ENCODE measurements at regions not wholly inside any gene's neighbourhood (a gene's known extent, or its start where the extent isn't known, plus 50 kb on each side); places are given as distances from the start of the nearest gene placed in this dataset.

DNA sequence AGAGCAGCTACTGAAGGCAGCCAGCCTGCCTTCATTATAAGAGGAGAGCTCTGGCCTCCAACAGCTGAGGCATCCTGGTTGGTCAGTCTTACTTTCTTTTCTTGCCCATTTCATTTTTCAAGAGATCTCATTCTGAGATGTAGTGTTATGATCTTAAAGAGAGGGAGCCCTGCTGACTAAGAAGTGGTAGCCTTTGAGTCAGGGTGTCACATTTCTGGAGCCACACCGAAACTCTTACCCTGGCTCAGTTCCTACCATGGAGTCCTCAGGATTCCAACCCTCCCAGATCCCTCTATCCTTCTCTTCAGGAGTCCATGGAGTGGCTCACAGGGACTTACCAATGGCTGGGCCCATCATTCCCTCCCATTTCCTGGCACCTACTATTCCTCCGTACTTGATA is 386.1 kb upstream of the LARGE1 start:
- FAIRE-seq (no peak), DNase-seq (ENCODE audit: insufficient read length, low spot score) (no peak)
- TF ChIP-seq PAX5 (IDR thresholded peaks at IDR 0.05; ENCODE audit: insufficient read depth, low read length, severe bottlenecking) = no peak

DNA sequence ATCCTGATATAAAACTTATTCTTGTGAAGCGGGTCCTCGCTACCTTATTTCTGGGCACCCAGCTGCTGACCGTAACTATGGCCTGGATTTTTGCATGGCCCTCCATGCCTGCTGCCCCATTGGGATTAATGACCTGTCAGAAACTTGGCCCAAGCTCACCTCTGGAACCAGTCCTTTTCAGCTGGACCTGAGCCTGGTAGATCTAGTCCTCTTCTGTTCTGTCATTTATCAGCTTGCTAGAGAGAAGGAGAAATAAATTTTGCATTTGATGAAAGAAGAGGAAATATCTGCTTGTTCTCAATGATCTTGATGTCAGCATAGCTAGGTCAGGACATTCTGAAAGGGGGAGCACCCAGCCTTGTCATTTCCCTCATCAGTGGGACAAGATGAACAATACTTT is 387.8 kb upstream of the LARGE1 start:
- TF ChIP-seq SPI1 (IDR thresholded peaks at IDR 0.05; ENCODE audit: low read depth, low read length) (no peak), TAF1 (IDR thresholded peaks at IDR 0.05; ENCODE audit: low read depth, low read length) (no peak), PAX5 (IDR thresholded peaks at IDR 0.05; ENCODE audit: insufficient read depth, low read length, severe bottlenecking) (no peak), POLR2AphosphoS5 (IDR thresholded peaks at IDR 0.05; ENCODE audit: low read depth, low read length) (no peak), POU2F2 (IDR thresholded peaks at IDR 0.05; ENCODE audit: low read depth, low read length) (no peak)
- FAIRE-seq (no peak), DNase-seq (ENCODE audit: insufficient read length, low spot score) (no peak)

DNA sequence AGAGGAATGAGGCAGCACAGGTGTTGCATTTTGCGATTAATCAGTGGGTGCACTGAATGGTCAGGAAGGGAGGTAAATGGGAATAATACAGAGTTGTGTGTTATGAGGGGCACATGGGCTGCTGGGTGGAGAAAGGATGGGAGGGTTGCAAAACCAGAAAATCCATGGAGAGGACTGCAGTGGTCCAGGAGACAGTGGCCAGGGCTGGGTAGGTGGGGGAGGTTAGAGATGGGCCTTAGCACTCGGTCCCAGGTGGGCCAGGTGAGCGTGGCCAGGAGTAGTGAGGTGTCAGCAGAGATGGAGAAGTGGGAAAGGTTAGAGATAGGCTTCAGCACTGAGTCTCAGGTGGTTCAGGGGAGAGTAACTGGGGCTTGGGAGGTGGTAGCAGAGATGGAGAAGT is 399.1 kb upstream of the LARGE1 start:
- FAIRE-seq (no peak), DNase-seq (ENCODE audit: insufficient read length, low spot score) (no peak)
- TF ChIP-seq POLR2AphosphoS5 (IDR thresholded peaks at IDR 0.05; ENCODE audit: low read depth, low read length) (no peak), SPI1 (IDR thresholded peaks at IDR 0.05; ENCODE audit: low read depth, low read length) (no peak), TAF1 (IDR thresholded peaks at IDR 0.05; ENCODE audit: low read depth, low read length) (no peak), POU2F2 (IDR thresholded peaks at IDR 0.05; ENCODE audit: low read depth, low read length) (no peak), POLR2A (IDR thresholded peaks at IDR 0.05; ENCODE audit: low read depth, low read length) (no peak), PAX5 (IDR thresholded peaks at IDR 0.05; ENCODE audit: insufficient read depth, low read length, severe bottlenecking) (no peak)

DNA sequence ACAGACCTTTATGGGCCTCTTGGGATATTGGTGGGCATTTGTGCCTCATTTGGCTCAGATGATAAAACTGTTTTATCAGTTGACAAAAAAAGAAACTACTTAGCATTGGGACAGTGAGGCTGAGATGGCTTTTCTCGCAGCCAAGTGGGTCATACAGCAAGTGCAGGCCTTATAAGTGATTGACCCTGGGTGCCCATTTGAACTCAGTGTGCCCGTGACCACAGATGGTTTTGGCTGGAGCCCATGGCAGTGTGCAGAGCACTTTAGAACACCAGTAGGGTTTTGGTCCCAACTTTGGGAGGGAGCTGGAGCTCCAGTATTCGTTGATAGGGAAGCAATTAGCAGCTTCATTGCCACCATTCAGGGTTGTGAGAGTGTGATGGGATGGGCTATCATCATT is 404.5 kb upstream of the LARGE1 start:
- DNase-seq (ENCODE audit: insufficient read length, low spot score) (no peak), FAIRE-seq (no peak)
- no peak for TF ChIP-seq POLR2AphosphoS5 (IDR thresholded peaks at IDR 0.05; ENCODE audit: low read depth, low read length)
- no peak for TF ChIP-seq SPI1 (IDR thresholded peaks at IDR 0.05; ENCODE audit: low read depth, low read length)
- TF ChIP-seq POU2F2 (IDR thresholded peaks at IDR 0.05; ENCODE audit: low read depth, low read length) = no peak
- TF ChIP-seq TAF1 (IDR thresholded peaks at IDR 0.05; ENCODE audit: low read depth, low read length) = no peak
- no peak for TF ChIP-seq POLR2A (IDR thresholded peaks at IDR 0.05; ENCODE audit: low read depth, low read length)
- no peak for TF ChIP-seq PAX5 (IDR thresholded peaks at IDR 0.05; ENCODE audit: insufficient read depth, low read length, severe bottlenecking)

DNA sequence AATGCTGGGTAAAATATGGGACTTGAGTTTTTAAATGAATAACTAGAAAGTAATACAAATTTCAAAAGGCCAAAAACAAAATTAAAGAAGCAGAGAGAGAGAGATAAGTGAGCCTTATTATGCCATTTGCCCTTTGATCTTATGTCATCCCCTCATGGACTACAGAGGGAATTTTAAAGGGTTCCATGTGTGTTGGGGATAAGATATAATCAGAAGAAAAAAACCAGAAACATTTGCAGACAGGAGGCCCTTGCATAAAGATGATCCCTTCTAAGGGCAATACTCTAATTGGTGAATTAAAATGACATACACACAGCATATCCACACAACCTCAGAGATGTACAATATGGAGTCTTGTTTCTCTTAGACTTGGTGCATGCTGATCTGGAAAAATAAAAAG is 406.6 kb upstream of the LARGE1 start:
- no peak for FAIRE-seq
- TF ChIP-seq SPI1 (IDR thresholded peaks at IDR 0.05; ENCODE audit: low read depth, low read length) (no peak), POU2F2 (IDR thresholded peaks at IDR 0.05; ENCODE audit: low read depth, low read length) (no peak), PAX5 (IDR thresholded peaks at IDR 0.05; ENCODE audit: insufficient read depth, low read length, severe bottlenecking) (no peak), TAF1 (IDR thresholded peaks at IDR 0.05; ENCODE audit: low read depth, low read length) (no peak), POLR2A (IDR thresholded peaks at IDR 0.05; ENCODE audit: low read depth, low read length) (no peak), POLR2AphosphoS5 (IDR thresholded peaks at IDR 0.05; ENCODE audit: low read depth, low read length) (no peak)
- DNase-seq (ENCODE audit: insufficient read length, low spot score) = no peak

DNA sequence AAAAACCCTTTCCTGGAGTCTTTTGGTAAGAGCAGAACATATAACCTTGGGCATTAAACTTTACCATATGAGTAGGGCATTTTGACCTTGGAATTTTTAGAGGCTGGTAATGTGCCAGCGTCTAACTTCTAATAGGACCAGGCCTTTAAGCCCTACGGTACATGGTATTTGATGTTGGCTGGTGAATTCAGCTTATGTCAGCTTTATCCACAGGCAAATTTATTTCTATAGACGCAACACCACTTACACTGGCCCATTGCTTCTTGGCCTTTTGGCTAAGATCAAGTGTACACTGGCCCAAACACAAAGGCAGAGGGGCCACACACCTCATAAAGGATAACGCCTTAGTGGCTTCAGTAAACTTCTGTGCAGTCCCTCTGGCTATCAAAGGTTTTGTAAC is 410.2 kb upstream of the LARGE1 start:
- DNase-seq (ENCODE audit: insufficient read length, low spot score) (no peak), FAIRE-seq (no peak)
- TF ChIP-seq PAX5 (IDR thresholded peaks at IDR 0.05; ENCODE audit: insufficient read depth, low read length, severe bottlenecking) = no peak
- no peak for TF ChIP-seq SPI1 (IDR thresholded peaks at IDR 0.05; ENCODE audit: low read depth, low read length)
- no peak for TF ChIP-seq POLR2AphosphoS5 (IDR thresholded peaks at IDR 0.05; ENCODE audit: low read depth, low read length)

DNA sequence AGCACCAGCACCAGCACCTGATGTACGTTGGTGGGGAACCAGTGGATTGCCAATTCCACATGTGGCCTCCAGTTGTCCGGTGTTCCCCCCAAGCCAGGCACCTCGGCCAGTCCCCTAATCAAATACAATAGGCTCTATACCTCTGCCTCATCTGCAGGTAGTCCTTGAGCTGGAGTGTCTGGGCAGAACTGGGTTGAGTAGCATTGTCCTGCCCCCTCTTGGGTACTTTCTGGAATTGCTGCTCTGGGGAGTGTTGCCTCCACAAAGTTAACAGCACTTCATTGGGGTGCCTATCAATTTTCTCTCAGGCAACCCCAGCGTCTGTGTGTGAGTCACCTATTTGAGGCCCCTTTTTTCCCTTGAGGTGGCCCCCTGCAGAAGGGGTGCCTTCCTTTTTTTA is 413.0 kb upstream of the LARGE1 start:
- DNase-seq (ENCODE audit: insufficient read length, low spot score) (no peak), FAIRE-seq (no peak)
- TF ChIP-seq POLR2AphosphoS5 (IDR thresholded peaks at IDR 0.05; ENCODE audit: low read depth, low read length) (no peak), POLR2A (IDR thresholded peaks at IDR 0.05; ENCODE audit: low read depth, low read length) (no peak), TAF1 (IDR thresholded peaks at IDR 0.05; ENCODE audit: low read depth, low read length) (no peak), SPI1 (IDR thresholded peaks at IDR 0.05; ENCODE audit: low read depth, low read length) (no peak), PAX5 (IDR thresholded peaks at IDR 0.05; ENCODE audit: insufficient read depth, low read length, severe bottlenecking) (no peak), POU2F2 (IDR thresholded peaks at IDR 0.05; ENCODE audit: low read depth, low read length) (no peak)

DNA sequence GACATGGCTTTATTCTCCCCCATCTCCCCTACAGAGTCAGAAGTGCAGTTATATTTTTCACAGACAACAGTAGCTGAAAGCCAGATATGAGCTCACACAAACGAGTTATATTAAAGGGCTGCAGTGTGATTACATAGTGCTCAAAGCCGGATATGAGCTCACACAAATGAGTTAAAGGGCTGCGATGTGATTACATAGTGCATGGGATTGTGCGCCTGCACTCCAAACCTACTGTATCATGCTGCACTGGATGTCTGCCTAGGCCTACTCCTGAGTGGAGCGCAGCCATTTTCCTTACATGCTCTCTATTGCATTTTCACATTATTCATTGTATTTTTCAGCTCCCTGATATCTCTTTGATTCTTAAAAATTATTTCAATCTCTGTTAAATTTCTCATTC is 414.6 kb upstream of the LARGE1 start:
- TF ChIP-seq POLR2AphosphoS5 (IDR thresholded peaks at IDR 0.05; ENCODE audit: low read depth, low read length) (no peak), SPI1 (IDR thresholded peaks at IDR 0.05; ENCODE audit: low read depth, low read length) (no peak), PAX5 (IDR thresholded peaks at IDR 0.05; ENCODE audit: insufficient read depth, low read length, severe bottlenecking) (no peak), POLR2A (IDR thresholded peaks at IDR 0.05; ENCODE audit: low read depth, low read length) (no peak), POU2F2 (IDR thresholded peaks at IDR 0.05; ENCODE audit: low read depth, low read length) (no peak), TAF1 (IDR thresholded peaks at IDR 0.05; ENCODE audit: low read depth, low read length) (no peak)
- FAIRE-seq (no peak), DNase-seq (ENCODE audit: insufficient read length, low spot score) (no peak)

DNA sequence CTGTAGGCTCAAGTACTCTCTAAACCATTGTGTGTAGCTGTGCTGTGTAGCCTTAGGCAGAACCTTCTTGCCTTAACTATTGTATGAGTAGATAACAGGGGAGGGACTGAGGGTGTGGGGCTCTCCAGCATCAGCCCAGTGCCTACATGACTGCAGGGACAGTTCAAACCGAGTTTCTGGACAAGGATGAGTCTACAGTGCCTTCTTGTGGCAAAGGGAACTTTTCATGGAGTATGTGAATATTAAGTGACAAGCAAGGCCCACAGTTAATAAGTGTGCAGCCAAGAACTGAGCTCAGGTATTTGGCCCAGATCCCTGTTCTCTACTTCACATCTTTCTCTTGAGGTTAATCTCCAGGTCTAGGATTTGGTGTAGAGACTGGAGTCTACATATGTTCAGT is 424.4 kb upstream of the LARGE1 start:
- FAIRE-seq (no peak), DNase-seq (ENCODE audit: insufficient read length, low spot score) (no peak)
- no peak for TF ChIP-seq SPI1 (IDR thresholded peaks at IDR 0.05; ENCODE audit: low read depth, low read length)
- no peak for TF ChIP-seq POU2F2 (IDR thresholded peaks at IDR 0.05; ENCODE audit: low read depth, low read length)
- no peak for TF ChIP-seq POLR2A (IDR thresholded peaks at IDR 0.05; ENCODE audit: low read depth, low read length)
- TF ChIP-seq PAX5 (IDR thresholded peaks at IDR 0.05; ENCODE audit: insufficient read depth, low read length, severe bottlenecking) = no peak
- no peak for TF ChIP-seq TAF1 (IDR thresholded peaks at IDR 0.05; ENCODE audit: low read depth, low read length)
- no peak for TF ChIP-seq POLR2AphosphoS5 (IDR thresholded peaks at IDR 0.05; ENCODE audit: low read depth, low read length)

DNA sequence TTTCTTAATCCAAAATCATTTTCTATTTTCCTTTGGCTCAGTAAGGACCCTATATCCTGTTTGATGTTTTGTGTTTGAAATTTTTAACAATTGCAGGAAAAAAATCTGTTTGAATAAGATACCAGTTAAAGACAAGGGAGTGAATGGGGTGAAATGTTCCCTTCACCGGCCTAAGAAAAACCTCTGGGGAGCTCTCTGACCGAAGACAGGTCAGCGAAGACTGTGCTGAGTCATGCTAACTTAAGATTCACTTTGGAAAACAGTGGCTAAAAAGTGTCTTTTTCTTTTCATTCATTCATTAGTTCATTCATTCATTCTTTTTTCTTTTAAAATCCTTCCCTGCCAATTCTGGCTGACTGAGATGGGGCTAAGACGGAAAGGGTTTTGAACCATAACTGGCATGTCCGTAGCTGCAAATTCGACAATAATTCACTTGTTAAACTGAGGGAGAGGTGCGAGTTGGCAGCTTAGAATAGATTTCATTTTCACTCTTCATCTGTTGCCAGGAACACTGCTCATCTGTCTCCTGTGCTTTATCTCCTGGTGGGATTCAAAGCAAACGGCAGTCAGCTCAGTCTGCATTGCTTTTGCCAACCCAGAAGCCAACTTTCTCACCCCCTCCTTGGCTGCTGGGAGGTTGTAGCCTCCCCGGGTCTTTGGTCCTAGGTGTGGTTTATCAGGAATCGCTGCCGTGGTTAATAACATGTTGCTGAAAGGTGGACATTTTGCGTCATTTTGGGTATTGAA is 434.0 kb upstream of the LARGE1 start:
- DNase-seq (ENCODE audit: insufficient read length, low spot score) (no peak), FAIRE-seq (no peak)

More for the DNA sequence above, 434.0 kb upstream of the LARGE1 start:
- no peak for TF ChIP-seq POLR2A (IDR thresholded peaks at IDR 0.05; ENCODE audit: low read depth, low read length)
- no peak for TF ChIP-seq SPI1 (IDR thresholded peaks at IDR 0.05; ENCODE audit: low read depth, low read length)
- no peak for TF ChIP-seq POU2F2 (IDR thresholded peaks at IDR 0.05; ENCODE audit: low read depth, low read length)
- TF ChIP-seq TAF1 (IDR thresholded peaks at IDR 0.05; ENCODE audit: low read depth, low read length) = no peak
- TF ChIP-seq PAX5 (IDR thresholded peaks at IDR 0.05; ENCODE audit: insufficient read depth, low read length, severe bottlenecking) = no peak
- no peak for TF ChIP-seq POLR2AphosphoS5 (IDR thresholded peaks at IDR 0.05; ENCODE audit: low read depth, low read length)
